ENCODE measurements at regions not wholly inside any gene's neighbourhood (a gene's known extent, or its start where the extent isn't known, plus 50 kb on each side); places are given as distances from the start of the nearest gene placed in this dataset.

GRCh38 chr11:29612423-29612822 lies 404.4 kb downstream of the KCNA4 start:
- intact Hi-C loops (cut with micrococcal nuclease) (no loop called here), dilution Hi-C loops (cut with MboI; ENCODE audit: extremely low pct_ligation_motif_present, low sequenced_read_pairs) (no loop called here)
- no peak for DNase-seq (ENCODE audit: low read depth, low spot score)
- H4K20me1 ChIP-seq (replicated peaks; ENCODE audit: control insufficient read depth, extremely low read depth, insufficient read depth, low read length): no peaks in the 10 kb centered on the region
- ChIA-PET CTCF (interaction anchor here (1.3 kb wide), 1 partner anchor 23 kb away, joined by 3 read pairs; no protein-coding TSS in a partner anchor), POLR2A (interaction anchor here (1.0 kb wide), 1 partner anchor 61 kb away, joined by 4 read pairs; no protein-coding TSS in a partner anchor)
- H3K9me3 ChIP-seq (replicated peaks; ENCODE audit: control insufficient read depth, insufficient read depth, low read length): no peaks in the 10 kb centered on the region
- H3K4me3 ChIP-seq (replicated peaks in 1 of 3; ENCODE audit: insufficient read depth in 1 of 3, low read depth in 1 of 3, low read length in 3 of 3): no peak overlapping the region
- H3K36me3 ChIP-seq (ENCODE audit: control insufficient read depth in 2 of 2, extremely low read depth in 1 of 2, insufficient read depth in 2 of 2, low read length in 2 of 2): no peaks in the 10 kb centered on the region
- no peak overlapping the region for H3K27ac ChIP-seq (ENCODE audit: insufficient read depth, low read depth, low read length)
- no peak overlapping the region for H3K9ac ChIP-seq (replicated peaks; ENCODE audit: extremely low read depth, insufficient read depth, low read length)
- TF ChIP-seq JUN (IDR thresholded peaks at IDR 0.05; ENCODE audit: borderline replicate concordance, insufficient read depth, insufficient read length, low read depth): no peak
- no peak for TF ChIP-seq POLR2AphosphoS5 (IDR thresholded peaks at IDR 0.05; ENCODE audit: insufficient read depth, low read depth, low read length)
- TF ChIP-seq, protein P1, sequence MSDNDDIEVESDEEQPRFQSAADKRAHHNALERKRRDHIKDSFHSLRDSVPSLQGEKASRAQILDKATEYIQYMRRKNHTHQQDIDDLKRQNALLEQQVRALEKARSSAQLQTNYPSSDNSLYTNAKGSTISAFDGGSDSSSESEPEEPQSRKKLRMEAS (IDR thresholded peaks at IDR 0.05; ENCODE audit: insufficient read depth, insufficient read length): no peak
- no peak for TF ChIP-seq MYC (IDR thresholded peaks at IDR 0.05; ENCODE audit: low read depth, low read length)
- no peak for TF ChIP-seq FOS (IDR thresholded peaks at IDR 0.05; ENCODE audit: borderline replicate concordance, insufficient read depth, low read length)
- no peak for TF ChIP-seq GATA2 (IDR thresholded peaks at IDR 0.05; ENCODE audit: insufficient read depth, insufficient read length, low read depth, low read length)
- no peaks in the 10 kb centered on the region for H3K27me3 ChIP-seq (ENCODE audit: control insufficient read depth in 2 of 2, insufficient read depth in 2 of 2, low read length in 2 of 2)
- BruUV-seq (replicated peaks): no TSS peak
- H3K4me2 ChIP-seq (ENCODE audit: insufficient read depth, low read length): no peak overlapping the region
- FAIRE-seq: no peak
- H2AFZ ChIP-seq (ENCODE audit: low read depth, low read length): no peak overlapping the region
- no peaks in the 10 kb centered on the region for H3K4me1 ChIP-seq (ENCODE audit: control insufficient read depth, extremely low read depth, insufficient read depth, low read length)
- H3K79me2 ChIP-seq (ENCODE audit: control insufficient read depth, insufficient read depth, low read length): no peaks in the 10 kb centered on the region
- no peaks in the 10 kb centered on the region for H3K9me1 ChIP-seq (replicated peaks; ENCODE audit: control insufficient read depth, extremely low read depth, insufficient read depth, low read length)

GRCh38 chr11:29606330-29607031 lies 410.3 kb downstream of the KCNA4 start:
- no peaks in the 10 kb centered on the region for H3K9me1 ChIP-seq (replicated peaks; ENCODE audit: control insufficient read depth, extremely low read depth, insufficient read depth, low read length)
- H3K27ac ChIP-seq (ENCODE audit: insufficient read depth, low read depth, low read length): no peak overlapping the region
- ChIA-PET CTCF (no interaction called here), POLR2A (no interaction called here)
- no TSS peak for BruUV-seq (replicated peaks)
- TF ChIP-seq EZH2 (IDR thresholded peaks at IDR 0.05; ENCODE audit: borderline replicate concordance, low read depth, low read length, severe bottlenecking) (no peak), MYC (IDR thresholded peaks at IDR 0.05; ENCODE audit: low read depth, low read length) (no peak), JUN (IDR thresholded peaks at IDR 0.05; ENCODE audit: borderline replicate concordance, insufficient read depth, insufficient read length, low read depth) (no peak), GATA2 (IDR thresholded peaks at IDR 0.05; ENCODE audit: insufficient read depth, insufficient read length, low read depth, low read length) (no peak), CTCF (IDR thresholded peaks at IDR 0.05; ENCODE audit: extremely low read depth in 1 of 2, insufficient read depth in 1 of 2, low read depth in 1 of 2, low read length in 2 of 2) (no peak), POLR2A (IDR thresholded peaks at IDR 0.05; ENCODE audit: low read depth, low read length) (no peak), POLR2AphosphoS5 (IDR thresholded peaks at IDR 0.05; ENCODE audit: insufficient read depth, low read depth, low read length) (no peak), FOS (IDR thresholded peaks at IDR 0.05; ENCODE audit: borderline replicate concordance, insufficient read depth, low read length) (no peak)
- TF ChIP-seq, protein P1 (IDR thresholded peaks at IDR 0.05; ENCODE audit: insufficient read depth, insufficient read length): no peak
- no peaks in the 10 kb centered on the region for H3K9me3 ChIP-seq (replicated peaks; ENCODE audit: control insufficient read depth, insufficient read depth, low read length)
- H2AFZ ChIP-seq (ENCODE audit: low read depth, low read length): no peak overlapping the region
- DNase-seq (ENCODE audit: low read depth, low spot score) (no peak), FAIRE-seq (no peak)
- intact Hi-C loops (cut with micrococcal nuclease): no loop called here
- no peak overlapping the region for H3K4me3 ChIP-seq (replicated peaks in 1 of 3; ENCODE audit: insufficient read depth in 1 of 3, low read depth in 1 of 3, low read length in 3 of 3)
- no peaks in the 10 kb centered on the region for H4K20me1 ChIP-seq (replicated peaks; ENCODE audit: control insufficient read depth, extremely low read depth, insufficient read depth, low read length)
- H3K4me1 ChIP-seq (ENCODE audit: control insufficient read depth, extremely low read depth, insufficient read depth, low read length): no peaks in the 10 kb centered on the region
- no peaks in the 10 kb centered on the region for H3K27me3 ChIP-seq (ENCODE audit: control insufficient read depth in 2 of 2, insufficient read depth in 2 of 2, low read length in 2 of 2)
- dilution Hi-C loops (cut with MboI; ENCODE audit: extremely low pct_ligation_motif_present, low sequenced_read_pairs): no loop called here
- no peaks in the 10 kb centered on the region for H3K36me3 ChIP-seq (ENCODE audit: control insufficient read depth in 2 of 2, extremely low read depth in 1 of 2, insufficient read depth in 2 of 2, low read length in 2 of 2)
- no peaks in the 10 kb centered on the region for H3K79me2 ChIP-seq (ENCODE audit: control insufficient read depth, insufficient read depth, low read length)
- H3K4me2 ChIP-seq (ENCODE audit: insufficient read depth, low read length): no peak overlapping the region
- H3K9ac ChIP-seq (replicated peaks; ENCODE audit: extremely low read depth, insufficient read depth, low read length): no peak overlapping the region
